Ishikawa (cell line): ENCODE measurements at regions not wholly inside any gene's neighbourhood (a gene's known extent, or its start where the extent isn't known, plus 50 kb on each side); places are given as distances from the start of the nearest gene placed in this dataset.

Source experiments
- CEBPB ChIP-seq: IDR thresholded peaks from 2 replicates; pipeline ENCODE4 v1.6.1; 2012
- CREB1 ChIP-seq: IDR thresholded peaks from 2 replicates; pipeline ENCODE4 v1.6.1; 2012; ENCODE audit warnings: low read depth
- EGR1 ChIP-seq: IDR thresholded peaks from 2 replicates; pipeline ENCODE4 v1.6.1; 2012
- EP300 ChIP-seq: IDR thresholded peaks from 2 replicates; pipeline ENCODE4 v1.6.1; 2012; ENCODE audit warnings: borderline replicate concordance
- FOXM1 ChIP-seq: IDR thresholded peaks from 2 replicates; pipeline ENCODE4 v1.6.1; 2012; ENCODE audit warnings: low read depth, borderline replicate concordance
- NFIC ChIP-seq: IDR thresholded peaks from 2 replicates; pipeline ENCODE4 v1.6.1; 2012
- RAD21 ChIP-seq: IDR thresholded peaks from 2 replicates; pipeline ENCODE4 v1.6.1; 2012; ENCODE audit warnings: low read depth
- TAF1 ChIP-seq: IDR thresholded peaks from 2 replicates; pipeline ENCODE4 v1.6.1; 2012; ENCODE audit warnings: low read depth, mild to moderate bottlenecking
- TCF12 ChIP-seq: IDR thresholded peaks from 2 replicates; pipeline ENCODE4 v1.6.1; 2012; ENCODE audit warnings: low read depth
- TEAD4 ChIP-seq: IDR thresholded peaks from 2 replicates; pipeline ENCODE4 v1.6.1; 2012
- YY1 ChIP-seq: IDR thresholded peaks from 2 replicates; pipeline ENCODE4 v1.6.1; 2012; ENCODE audit warnings: low read depth
- ZBTB7A ChIP-seq: IDR thresholded peaks from 2 replicates; pipeline ENCODE4 v1.6.1; 2012; ENCODE audit warnings: low read depth
- TF ChIP-seq, protein P1 (sequence below): IDR thresholded peaks from 2 replicates; pipeline ENCODE4 v1.6.1; 2012
- TF ChIP-seq, protein P2 (sequence below): IDR thresholded peaks from 2 replicates; pipeline ENCODE4 v1.6.1; 2012
- TF ChIP-seq, protein P3 (sequence below): IDR thresholded peaks from 2 replicates; pipeline ENCODE4 v1.6.1; 2012; ENCODE audit warnings: low read depth, mild to moderate bottlenecking

DNA sequence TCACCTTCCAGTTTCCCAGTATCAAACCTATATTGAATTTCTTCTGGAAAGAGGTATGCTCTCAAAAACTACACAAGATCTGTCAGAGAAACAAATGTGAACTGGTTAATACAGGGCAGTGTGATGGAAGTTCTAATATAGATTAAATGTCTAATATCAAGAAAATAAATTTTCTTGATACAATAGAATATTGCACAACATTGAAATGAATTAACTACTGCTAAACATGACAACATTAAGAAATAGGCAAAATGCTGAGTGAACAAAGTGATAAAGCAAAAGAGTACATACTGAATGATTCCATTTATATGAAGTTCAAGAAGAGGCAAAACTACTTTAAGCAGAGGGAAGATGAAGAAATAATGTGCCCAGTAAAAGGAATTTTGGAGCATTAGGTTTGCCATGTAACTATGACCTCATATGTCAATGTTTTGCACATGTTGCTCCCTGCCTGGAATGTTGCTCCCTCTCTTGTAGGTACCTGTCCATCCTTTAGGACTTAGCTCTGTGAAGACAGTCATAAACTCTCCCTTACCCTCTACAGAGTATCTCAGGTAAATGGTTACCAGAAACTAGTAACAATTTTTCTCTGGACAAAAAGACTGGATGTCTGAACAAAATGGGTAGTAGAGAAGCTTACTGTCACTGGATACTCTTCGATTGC, 339.0 kb downstream of the RAD51AP2 start:
- TF ChIP-seq FOXM1 (no peak), ZBTB7A (no peak), EP300 (no peak), NFIC (no peak), EGR1 (no peak), TAF1 (no peak)
- TF ChIP-seq, protein P1, sequence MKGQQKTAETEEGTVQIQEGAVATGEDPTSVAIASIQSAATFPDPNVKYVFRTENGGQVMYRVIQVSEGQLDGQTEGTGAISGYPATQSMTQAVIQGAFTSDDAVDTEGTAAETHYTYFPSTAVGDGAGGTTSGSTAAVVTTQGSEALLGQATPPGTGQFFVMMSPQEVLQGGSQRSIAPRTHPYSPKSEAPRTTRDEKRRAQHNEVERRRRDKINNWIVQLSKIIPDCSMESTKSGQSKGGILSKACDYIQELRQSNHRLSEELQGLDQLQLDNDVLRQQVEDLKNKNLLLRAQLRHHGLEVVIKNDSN = no peak
- TF ChIP-seq, protein P2, sequence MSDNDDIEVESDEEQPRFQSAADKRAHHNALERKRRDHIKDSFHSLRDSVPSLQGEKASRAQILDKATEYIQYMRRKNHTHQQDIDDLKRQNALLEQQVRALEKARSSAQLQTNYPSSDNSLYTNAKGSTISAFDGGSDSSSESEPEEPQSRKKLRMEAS = no peak

DNA sequence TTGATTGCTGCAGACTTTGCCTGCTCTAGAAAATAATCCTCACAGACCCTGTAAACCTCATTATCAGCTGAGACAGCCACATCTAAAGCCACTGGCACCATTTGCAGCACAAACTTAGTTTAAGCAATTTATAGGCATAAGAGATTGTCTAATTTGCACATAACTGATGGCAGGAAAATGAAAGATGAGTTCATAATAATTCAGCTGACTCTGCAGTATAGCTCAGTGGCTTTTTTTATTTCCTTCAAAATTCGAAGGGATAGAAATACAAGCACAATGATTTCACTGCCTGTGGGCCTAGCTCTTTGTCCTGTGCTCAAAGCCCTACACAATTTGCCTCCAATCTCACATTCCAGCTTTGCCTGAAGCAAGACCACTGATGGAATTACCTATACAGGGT, 341.2 kb downstream of the RAD51AP2 start:
- TF ChIP-seq TCF12 (no peak), NFIC (no peak), TEAD4 (no peak)

DNA sequence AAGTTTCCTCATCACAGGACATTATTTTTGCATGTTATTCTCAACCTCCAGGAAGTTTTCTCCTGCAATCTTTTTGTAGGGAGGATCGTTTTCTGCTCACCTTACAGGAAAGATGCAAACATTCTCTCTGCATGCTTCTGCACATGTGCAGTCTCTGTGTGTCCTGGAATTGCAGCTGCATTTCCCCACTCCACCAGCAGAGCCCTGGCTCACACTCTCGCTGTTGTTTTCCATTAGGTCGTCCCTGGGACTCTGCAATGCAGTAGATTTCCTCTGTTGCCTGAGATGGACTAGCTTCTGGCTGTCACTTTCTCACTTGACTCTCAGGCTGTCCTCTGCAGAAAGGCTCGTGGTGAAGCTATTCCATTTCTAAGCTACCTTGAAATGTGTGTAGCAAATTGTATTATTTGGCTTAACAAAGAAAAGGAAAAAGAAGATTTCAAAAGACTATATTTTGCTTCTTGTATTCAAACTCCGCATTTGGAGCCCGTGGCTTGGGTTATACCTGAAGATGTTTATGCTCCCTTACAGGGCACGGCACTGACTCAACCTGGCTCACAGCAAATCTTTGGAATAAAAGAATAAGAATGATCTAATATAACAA, 346.7 kb downstream of the RAD51AP2 start:
- TF ChIP-seq RAD21 (peak; percentile 18; the same call in 1 of the 2 replicates), TAF1 (no peak)

DNA sequence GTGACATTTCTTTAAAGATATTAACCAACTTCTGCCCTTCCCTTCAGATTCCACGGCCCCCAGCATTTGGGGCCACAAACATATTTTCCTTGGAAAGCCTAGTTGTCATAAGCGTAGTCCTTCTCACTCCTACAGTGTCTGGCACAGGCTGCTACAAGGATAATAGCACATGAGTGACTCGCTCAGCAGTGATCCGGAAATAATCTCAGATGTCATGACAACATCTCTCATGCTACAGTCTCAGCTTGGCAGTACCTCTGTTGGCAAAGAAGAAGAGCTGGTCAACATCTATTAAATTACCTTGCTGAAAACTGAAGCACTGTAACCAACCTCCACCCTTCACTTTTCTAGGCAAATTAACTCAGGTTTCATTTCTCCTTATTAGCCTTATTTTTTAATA, 351.7 kb downstream of the RAD51AP2 start:
- TF ChIP-seq TCF12 = no peak
- TF ChIP-seq NFIC = no peak
- TF ChIP-seq CEBPB = no peak
- no peak for TF ChIP-seq EGR1
- TF ChIP-seq ZBTB7A = no peak
- TF ChIP-seq TEAD4 = no peak
- no peak for TF ChIP-seq FOXM1
- TF ChIP-seq, protein P3, sequence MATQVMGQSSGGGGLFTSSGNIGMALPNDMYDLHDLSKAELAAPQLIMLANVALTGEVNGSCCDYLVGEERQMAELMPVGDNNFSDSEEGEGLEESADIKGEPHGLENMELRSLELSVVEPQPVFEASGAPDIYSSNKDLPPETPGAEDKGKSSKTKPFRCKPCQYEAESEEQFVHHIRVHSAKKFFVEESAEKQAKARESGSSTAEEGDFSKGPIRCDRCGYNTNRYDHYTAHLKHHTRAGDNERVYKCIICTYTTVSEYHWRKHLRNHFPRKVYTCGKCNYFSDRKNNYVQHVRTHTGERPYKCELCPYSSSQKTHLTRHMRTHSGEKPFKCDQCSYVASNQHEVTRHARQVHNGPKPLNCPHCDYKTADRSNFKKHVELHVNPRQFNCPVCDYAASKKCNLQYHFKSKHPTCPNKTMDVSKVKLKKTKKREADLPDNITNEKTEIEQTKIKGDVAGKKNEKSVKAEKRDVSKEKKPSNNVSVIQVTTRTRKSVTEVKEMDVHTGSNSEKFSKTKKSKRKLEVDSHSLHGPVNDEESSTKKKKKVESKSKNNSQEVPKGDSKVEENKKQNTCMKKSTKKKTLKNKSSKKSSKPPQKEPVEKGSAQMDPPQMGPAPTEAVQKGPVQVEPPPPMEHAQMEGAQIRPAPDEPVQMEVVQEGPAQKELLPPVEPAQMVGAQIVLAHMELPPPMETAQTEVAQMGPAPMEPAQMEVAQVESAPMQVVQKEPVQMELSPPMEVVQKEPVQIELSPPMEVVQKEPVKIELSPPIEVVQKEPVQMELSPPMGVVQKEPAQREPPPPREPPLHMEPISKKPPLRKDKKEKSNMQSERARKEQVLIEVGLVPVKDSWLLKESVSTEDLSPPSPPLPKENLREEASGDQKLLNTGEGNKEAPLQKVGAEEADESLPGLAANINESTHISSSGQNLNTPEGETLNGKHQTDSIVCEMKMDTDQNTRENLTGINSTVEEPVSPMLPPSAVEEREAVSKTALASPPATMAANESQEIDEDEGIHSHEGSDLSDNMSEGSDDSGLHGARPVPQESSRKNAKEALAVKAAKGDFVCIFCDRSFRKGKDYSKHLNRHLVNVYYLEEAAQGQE = no peak
- TF ChIP-seq, protein P1 = no peak
- TF ChIP-seq, protein P2 = no peak
- no peak for TF ChIP-seq CREB1
- TF ChIP-seq TAF1 = no peak
- TF ChIP-seq YY1 = no peak
- no peak for TF ChIP-seq EP300
- no peak for TF ChIP-seq RAD21

DNA sequence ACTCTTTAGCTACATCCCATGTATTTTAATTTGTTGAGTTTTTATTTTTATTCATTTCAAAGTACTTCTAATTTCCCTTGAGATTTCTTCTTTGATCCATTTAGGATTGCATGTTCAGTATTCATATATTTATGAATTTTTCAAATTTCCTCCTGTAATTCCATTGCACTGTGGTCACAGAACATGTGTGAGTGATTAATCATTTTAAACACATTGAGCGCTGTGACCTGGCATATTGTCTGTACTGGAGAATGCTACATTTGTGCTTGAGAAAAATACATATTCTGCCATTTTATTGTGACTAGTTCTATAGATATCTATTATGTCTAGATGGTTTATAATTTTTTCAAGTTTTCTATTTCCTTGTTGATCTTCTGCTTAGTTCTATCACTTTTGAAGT, 353.7 kb downstream of the RAD51AP2 start:
- no peak for TF ChIP-seq CEBPB
- no peak for TF ChIP-seq ZBTB7A
- no peak for TF ChIP-seq NFIC
- TF ChIP-seq TEAD4 = no peak
- TF ChIP-seq TAF1 = no peak

DNA sequence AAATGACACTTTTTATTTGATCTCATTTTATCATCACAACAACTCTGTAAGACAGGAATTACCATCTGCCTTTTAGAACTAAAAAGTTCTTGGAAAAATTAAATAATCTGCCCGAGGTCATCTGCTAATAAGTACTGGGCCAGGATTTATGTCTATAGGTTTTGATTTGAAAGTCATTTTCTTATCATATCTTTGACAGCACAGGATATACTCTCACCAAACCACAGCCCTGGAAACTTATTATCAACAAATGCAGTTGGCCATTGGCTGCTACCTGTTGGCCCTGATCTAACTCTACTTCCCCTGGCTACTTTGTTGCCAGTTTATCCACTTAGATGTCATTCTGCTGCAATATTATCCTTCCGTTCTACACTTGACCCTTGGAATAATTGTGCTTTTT, 354.6 kb downstream of the RAD51AP2 start:
- TF ChIP-seq NFIC (no peak), TAF1 (no peak)
- TF ChIP-seq, protein P2 = no peak
- TF ChIP-seq, protein P1 = no peak

DNA sequence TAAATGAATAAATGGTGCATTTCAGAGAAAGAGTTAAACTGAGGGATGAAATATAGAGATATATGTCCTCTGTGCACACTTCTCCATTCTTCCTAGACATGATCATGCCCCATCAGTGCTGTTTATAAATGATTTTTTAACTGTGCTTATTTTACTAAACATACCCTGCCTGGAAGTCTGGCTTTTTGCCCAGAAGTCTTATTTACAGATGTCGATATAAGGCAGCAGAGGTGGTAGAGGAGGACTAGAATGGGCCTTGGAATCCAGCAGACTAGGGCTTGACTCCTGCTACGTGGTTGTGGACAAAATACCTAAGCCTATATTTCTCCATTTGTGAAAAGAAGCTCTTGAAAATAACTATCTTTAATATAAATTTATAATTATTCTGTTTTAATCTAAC, 355.5 kb downstream of the RAD51AP2 start:
- TF ChIP-seq TCF12 (no peak), CREB1 (no peak), TEAD4 (no peak), EP300 (no peak), TAF1 (no peak), FOXM1 (no peak), ZBTB7A (no peak), EGR1 (no peak), NFIC (no peak), CEBPB (no peak), RAD21 (no peak), YY1 (no peak)
- TF ChIP-seq, protein P3 = no peak
- TF ChIP-seq, protein P1 = no peak
- TF ChIP-seq, protein P2 = no peak
